ENCODE measurements at regions not wholly inside any gene's neighbourhood (a gene's known extent, or its start where the extent isn't known, plus 50 kb on each side); places are given as distances from the start of the nearest gene placed in this dataset.

GRCh38 chr12:18794000-18794399 is 56.1 kb downstream of the CAPZA3 start:
- H3K4me3 ChIP-seq (ENCODE audit: insufficient read depth, low read length, poor library complexity, severe bottlenecking) = no peak overlapping the region
- no peak for TF ChIP-seq EZH2phosphoT487 (conservative IDR thresholded peaks at IDR 0.05; ENCODE audit: low read length)
- no peak for TF ChIP-seq CTCF (IDR thresholded peaks at IDR 0.05; ENCODE audit: insufficient read depth, low read length, poor library complexity, severe bottlenecking)
- no peak overlapping the region for H3K27ac ChIP-seq (ENCODE audit: low read depth, low read length)
- H2AFZ ChIP-seq (ENCODE audit: low read depth, low read length, severe bottlenecking) = no peak overlapping the region
- no peaks in the 10 kb centered on the region for H3K36me3 ChIP-seq (ENCODE audit: low read length)
- H3K27me3 ChIP-seq (ENCODE audit: low read length) = no peaks in the 10 kb centered on the region
- no peaks in the 10 kb centered on the region for H3K9me3 ChIP-seq (ENCODE audit: insufficient read depth, low read length)
- H3K4me2 ChIP-seq (ENCODE audit: low read depth, low read length, poor library complexity, severe bottlenecking) = no peak overlapping the region
- H3F3A ChIP-seq (ENCODE audit: insufficient read depth) = no peaks in the 10 kb centered on the region
- H3K79me2 ChIP-seq (ENCODE audit: insufficient read depth, low read length) = no peaks in the 10 kb centered on the region
- H3K9ac ChIP-seq (ENCODE audit: low read length) = no peak overlapping the region
- no peaks in the 10 kb centered on the region for H3K9me2 ChIP-seq (replicated peaks; ENCODE audit: insufficient read depth, low read length)
- no peaks in the 10 kb centered on the region for H4K20me1 ChIP-seq (ENCODE audit: low read depth, low read length)

GRCh38 chr12:18797604-18798003 is 59.7 kb downstream of the CAPZA3 start:
- Histone ChIP-seq H3K4me2 (ENCODE audit: low read depth, low read length, poor library complexity, severe bottlenecking) (no peak overlapping the region), H3K4me3 (ENCODE audit: insufficient read depth, low read length, poor library complexity, severe bottlenecking) (no peak overlapping the region), H3K9me3 (ENCODE audit: insufficient read depth, low read length) (no peaks in the 10 kb centered on the region), H3K27ac (ENCODE audit: low read depth, low read length) (no peak overlapping the region), H3K27me3 (ENCODE audit: low read length) (no peaks in the 10 kb centered on the region), H3K36me3 (ENCODE audit: low read length) (no peaks in the 10 kb centered on the region), H3F3A (ENCODE audit: insufficient read depth) (no peaks in the 10 kb centered on the region), H2AFZ (ENCODE audit: low read depth, low read length, severe bottlenecking) (no peak overlapping the region), H3K9ac (ENCODE audit: low read length) (no peak overlapping the region), H4K20me1 (ENCODE audit: low read depth, low read length) (no peaks in the 10 kb centered on the region), H3K79me2 (ENCODE audit: insufficient read depth, low read length) (no peaks in the 10 kb centered on the region), H3K9me2 (replicated peaks; ENCODE audit: insufficient read depth, low read length) (no peaks in the 10 kb centered on the region)
- TF ChIP-seq EZH2phosphoT487 (conservative IDR thresholded peaks at IDR 0.05; ENCODE audit: low read length) (no peak), CTCF (IDR thresholded peaks at IDR 0.05; ENCODE audit: insufficient read depth, low read length, poor library complexity, severe bottlenecking) (no peak)

GRCh38 chr12:18798535-18799361 is 60.8 kb downstream of the CAPZA3 start:
- H3K9me3 ChIP-seq (ENCODE audit: insufficient read depth, low read length) = no peaks in the 10 kb centered on the region
- no peak for TF ChIP-seq CTCF (IDR thresholded peaks at IDR 0.05; ENCODE audit: insufficient read depth, low read length, poor library complexity, severe bottlenecking)
- no peak for TF ChIP-seq EZH2phosphoT487 (conservative IDR thresholded peaks at IDR 0.05; ENCODE audit: low read length)
- no peaks in the 10 kb centered on the region for H4K20me1 ChIP-seq (ENCODE audit: low read depth, low read length)
- no peaks in the 10 kb centered on the region for H3K9me2 ChIP-seq (replicated peaks; ENCODE audit: insufficient read depth, low read length)
- no peak overlapping the region for H3K27ac ChIP-seq (ENCODE audit: low read depth, low read length)
- H3K27me3 ChIP-seq (ENCODE audit: low read length) = no peaks in the 10 kb centered on the region
- no peaks in the 10 kb centered on the region for H3F3A ChIP-seq (ENCODE audit: insufficient read depth)
- no peak overlapping the region for H3K4me2 ChIP-seq (ENCODE audit: low read depth, low read length, poor library complexity, severe bottlenecking)
- no peaks in the 10 kb centered on the region for H3K36me3 ChIP-seq (ENCODE audit: low read length)
- no peaks in the 10 kb centered on the region for H3K79me2 ChIP-seq (ENCODE audit: insufficient read depth, low read length)
- H2AFZ ChIP-seq (ENCODE audit: low read depth, low read length, severe bottlenecking) = no peak overlapping the region
- H3K9ac ChIP-seq (ENCODE audit: low read length) = no peak overlapping the region
- no peak overlapping the region for H3K4me3 ChIP-seq (ENCODE audit: insufficient read depth, low read length, poor library complexity, severe bottlenecking)

All from SU-DHL-6 (cell line).